Heart left ventricle (tissue), 13 donors: ENCODE measurements at regions not wholly inside any gene's neighbourhood (a gene's known extent, or its start where the extent isn't known, plus 50 kb on each side); places are given as distances from the start of the nearest gene placed in this dataset.

Experiments used
- CTCF ChIP-seq, 12 donors: fragments of 200-600 bp; sonication (generic) in 4 of 12; IDR thresholded peaks; one replicate each; pipeline versions ENCODE4 v1.5.0 to v1.8.0; 2018 to 2022; ENCODE audit warnings: antibody characterized with exemption in 12 of 12, mild to moderate bottlenecking in 5 of 12
- POLR2A ChIP-seq, 2 donors: fragments of 450-650 bp; IDR thresholded peaks; one replicate each; pipeline ENCODE4 v1.6.1; 2017; ENCODE audit warnings: antibody characterized with exemption in 2 of 2, mild to moderate bottlenecking in 2 of 2, moderate library complexity in 2 of 2
- donor health status: ischemic (EF 13 %, LVEDD 7.1; RV severe dilation, severe dysfunction).
- donor health status: DM: no; HTN: yes; CAD: no.
- donor health status: DM: no; HTN: no; CAD: no.
- donor health status: ischemic (EF 25% LVEDD 6.9; RV normal size, moderate dysfunction).
- donor health status: ischemic (EF 25% LVEDD 5.7; RV mildly dilated, moderate dysfunction).
- donor health status: ischemic (EF 35%, LVEDD 5.7; RV mildly dilated, moderate dysfunction).
- donor health status: nonischemic (EF 11% LVEDD 7.7; RV severe dilation, severe dysfunction).
- donor health status: DM: yes; HTN: yes; CAD: no.
- donor health status: PGD.
- donor health status: ischemic (EF 29% LVEDD 5.4; RV normal size, mild dysfunction).
- donor health status: nonischemic (EF 23%, LVEDD 6.1; RV moderate dilation, normal function).

- TF ChIP-seq CTCF (IDR thresholded peaks at IDR 0.05) (no peak), POLR2A (IDR thresholded peaks at IDR 0.05) (no peak)
Observed at GRCh38 chr16:9658586-9658985, 523.6 kb downstream of the GRIN2A start.
